ENCODE measurements at regions not wholly inside any gene's neighbourhood (a gene's known extent, or its start where the extent isn't known, plus 50 kb on each side); places are given as distances from the start of the nearest gene placed in this dataset.

GRCh38 chr20:40262219-40262618 lies 426.8 kb downstream of the MAFB start (continued):
- TF ChIP-seq CHD7 (IDR thresholded peaks at IDR 0.05; ENCODE audit: insufficient replicate concordance, low read length) (no peak), TAF1 (IDR thresholded peaks at IDR 0.05; ENCODE audit: low read depth, low read length) (no peak)
